ENCODE measurements at regions not wholly inside any gene's neighbourhood (a gene's known extent, or its start where the extent isn't known, plus 50 kb on each side); places are given as distances from the start of the nearest gene placed in this dataset.

GRCh38 chr10:23584396-23584795 is 145.5 kb downstream of the OTUD1 start:
- TF ChIP-seq TAF1 (IDR thresholded peaks at IDR 0.05; ENCODE audit: borderline replicate concordance, insufficient read depth, low read length) = no peak
- no peak for TF ChIP-seq POLR2AphosphoS5 (IDR thresholded peaks at IDR 0.05; ENCODE audit: low read depth, low read length)
- no peak for TF ChIP-seq REST (IDR thresholded peaks at IDR 0.05; ENCODE audit: insufficient read depth in 1 of 2, low read depth in 2 of 2, low read length in 2 of 2)
- TF ChIP-seq SIN3A (IDR thresholded peaks at IDR 0.05; ENCODE audit: borderline replicate concordance, insufficient read depth, low read length) = no peak
- no peak for TF ChIP-seq FOXP2 (optimal IDR thresholded peaks at IDR 0.05; ENCODE audit: borderline replicate concordance, extremely low read depth, extremely low read length, insufficient read depth)

GRCh38 chr10:23585186-23585585 is 146.3 kb downstream of the OTUD1 start:
- TF ChIP-seq SIN3A (IDR thresholded peaks at IDR 0.05; ENCODE audit: borderline replicate concordance, insufficient read depth, low read length) (no peak), POLR2AphosphoS5 (IDR thresholded peaks at IDR 0.05; ENCODE audit: low read depth, low read length) (no peak), FOXP2 (optimal IDR thresholded peaks at IDR 0.05; ENCODE audit: borderline replicate concordance, extremely low read depth, extremely low read length, insufficient read depth) (no peak), TAF1 (IDR thresholded peaks at IDR 0.05; ENCODE audit: borderline replicate concordance, insufficient read depth, low read length) (no peak), REST (IDR thresholded peaks at IDR 0.05; ENCODE audit: insufficient read depth in 1 of 2, low read depth in 2 of 2, low read length in 2 of 2) (no peak)

- no peak for TF ChIP-seq TAF1 (IDR thresholded peaks at IDR 0.05; ENCODE audit: borderline replicate concordance, insufficient read depth, low read length)
- TF ChIP-seq SIN3A (IDR thresholded peaks at IDR 0.05; ENCODE audit: borderline replicate concordance, insufficient read depth, low read length) = no peak
- no peak for TF ChIP-seq FOXP2 (optimal IDR thresholded peaks at IDR 0.05; ENCODE audit: borderline replicate concordance, extremely low read depth, extremely low read length, insufficient read depth)
These were observed 146.8 kb downstream of the OTUD1 start for GRCh38 chr10:23585666-23586065.

- TF ChIP-seq FOXP2 (optimal IDR thresholded peaks at IDR 0.05; ENCODE audit: borderline replicate concordance, extremely low read depth, extremely low read length, insufficient read depth) (no peak), SIN3A (IDR thresholded peaks at IDR 0.05; ENCODE audit: borderline replicate concordance, insufficient read depth, low read length) (no peak), REST (IDR thresholded peaks at IDR 0.05; ENCODE audit: insufficient read depth in 1 of 2, low read depth in 2 of 2, low read length in 2 of 2) (no peak), TAF1 (IDR thresholded peaks at IDR 0.05; ENCODE audit: borderline replicate concordance, insufficient read depth, low read length) (no peak), POLR2AphosphoS5 (IDR thresholded peaks at IDR 0.05; ENCODE audit: low read depth, low read length) (no peak)
These were observed 165.7 kb downstream of the OTUD1 start for GRCh38 chr10:23604613-23605012.

- TF ChIP-seq SIN3A (IDR thresholded peaks at IDR 0.05; ENCODE audit: borderline replicate concordance, insufficient read depth, low read length) = no peak
- no peak for TF ChIP-seq FOXP2 (optimal IDR thresholded peaks at IDR 0.05; ENCODE audit: borderline replicate concordance, extremely low read depth, extremely low read length, insufficient read depth)
- no peak for TF ChIP-seq POLR2AphosphoS5 (IDR thresholded peaks at IDR 0.05; ENCODE audit: low read depth, low read length)
- no peak for TF ChIP-seq TAF1 (IDR thresholded peaks at IDR 0.05; ENCODE audit: borderline replicate concordance, insufficient read depth, low read length)
- TF ChIP-seq REST (IDR thresholded peaks at IDR 0.05; ENCODE audit: insufficient read depth in 1 of 2, low read depth in 2 of 2, low read length in 2 of 2) = no peak
These were observed 167.6 kb downstream of the OTUD1 start for GRCh38 chr10:23606456-23606855.
